Osteoblast (primary cell): ENCODE measurements at regions not wholly inside any gene's neighbourhood (a gene's known extent, or its start where the extent isn't known, plus 50 kb on each side); places are given as distances from the start of the nearest gene placed in this dataset.
"Not testable (repeated sequence)": the region's sequence is repeated elsewhere in the genome, so short reads cannot be mapped to it uniquely, and the experiment has no call there.

ENCODE experiments used
- DNase-seq: peaks from one replicate; pipeline ENCODE4 v3.0.0; 2011; ENCODE audit warnings: low spot score, mixed read lengths; ENCODE audit not compliant: insufficient read length; ENCODE audit errors: missing footprints
- H2AFZ ChIP-seq: 2 replicates; pipeline ENCODE4 v1.6.0; 2011; ENCODE audit warnings: mild to moderate bottlenecking, low read length
- H3K27ac ChIP-seq: 2 replicates; pipeline ENCODE4 v1.5.1; 2011; ENCODE audit warnings: mild to moderate bottlenecking, low read depth, low read length, moderate library complexity
- H3K27me3 ChIP-seq: 2 replicates; pipeline ENCODE4 v1.6.0; 2012; ENCODE audit warnings: mild to moderate bottlenecking, control low read depth, inconsistent platforms, low read length, moderate library complexity; ENCODE audit not compliant: insufficient read depth
- H3K36me3 ChIP-seq: 2 replicates; pipeline ENCODE4 v1.5.1; 2011; ENCODE audit warnings: mild to moderate bottlenecking, low read length, control low read depth, moderate library complexity; ENCODE audit not compliant: insufficient read depth
- H3K4me1 ChIP-seq: 2 replicates; pipeline ENCODE4 v1.5.1; 2011; ENCODE audit warnings: mild to moderate bottlenecking, low read length, control low read depth, moderate library complexity; ENCODE audit not compliant: insufficient read depth
- H3K4me2 ChIP-seq: 2 replicates; pipeline ENCODE4 v1.6.0; 2011; ENCODE audit warnings: mild to moderate bottlenecking, low read length; ENCODE audit not compliant: insufficient read depth
- H3K4me3 ChIP-seq: fragments of 200-600 bp; sonication (generic); 3 replicates; pipeline ENCODE4 v1.5.1; 2012; ENCODE audit warnings: mild to moderate bottlenecking, low read length, inconsistent platforms; ENCODE audit not compliant: insufficient read depth
- H3K79me2 ChIP-seq: 2 replicates; pipeline ENCODE4 v1.6.0; 2012; ENCODE audit warnings: mild to moderate bottlenecking, low read length, control low read depth, inconsistent platforms; ENCODE audit not compliant: insufficient read depth
- H3K9me3 ChIP-seq: 2 replicates; pipeline ENCODE4 v1.5.1; 2011; ENCODE audit warnings: low read depth, low read length, control low read depth
- H4K20me1 ChIP-seq: 2 replicates; pipeline ENCODE4 v1.6.0; 2012; ENCODE audit warnings: mild to moderate bottlenecking, low read length, control low read depth; ENCODE audit not compliant: insufficient read depth
- CTCF ChIP-seq: IDR thresholded peaks from 2 replicates; pipeline ENCODE4 v1.5.1; 2011; ENCODE audit warnings: mild to moderate bottlenecking, low read depth, low read length, moderate library complexity; ENCODE audit errors: extremely low read depth

GRCh38 chr6:105692613-105693215 lies 289.8 kb upstream of the PREP start:
- H3K9me3 ChIP-seq, result no peaks in the 10 kb centered on the region
- no peak overlapping the region for H3K4me3 ChIP-seq
- H3K4me2 ChIP-seq, result no peak overlapping the region
- no peaks in the 10 kb centered on the region for H3K27me3 ChIP-seq
- no peaks in the 10 kb centered on the region for H3K36me3 ChIP-seq
- no peaks in the 10 kb centered on the region for H3K79me2 ChIP-seq
- H2AFZ ChIP-seq, result no peak overlapping the region
- H3K27ac ChIP-seq, result no peak overlapping the region
- no peak for DNase-seq
- no peak for TF ChIP-seq CTCF
- H3K4me1 ChIP-seq, result no peaks in the 10 kb centered on the region
- no peaks in the 10 kb centered on the region for H4K20me1 ChIP-seq

- no peaks in the 10 kb centered on the region for H3K79me2 ChIP-seq
Observed at GRCh38 chr6:105691971-105692370, 289.1 kb upstream of the PREP start.

GRCh38 chr6:105691081-105691480 lies 288.2 kb upstream of the PREP start:
- no peaks in the 10 kb centered on the region for H3K9me3 ChIP-seq
- DNase-seq, result no peak
- no peaks in the 10 kb centered on the region for H3K4me1 ChIP-seq
- H3K27me3 ChIP-seq, result no peaks in the 10 kb centered on the region
- no peak for TF ChIP-seq CTCF
- no peaks in the 10 kb centered on the region for H3K79me2 ChIP-seq
- no peak overlapping the region for H2AFZ ChIP-seq
- no peaks in the 10 kb centered on the region for H4K20me1 ChIP-seq
- H3K27ac ChIP-seq, result no peak overlapping the region
- no peak overlapping the region for H3K4me3 ChIP-seq
- H3K4me2 ChIP-seq, result no peak overlapping the region
- no peaks in the 10 kb centered on the region for H3K36me3 ChIP-seq

More at GRCh38 chr6:105691971-105692370, 289.1 kb upstream of the PREP start:
- Histone ChIP-seq H3K27ac (no peak overlapping the region), H3K4me1 (no peaks in the 10 kb centered on the region), H3K9me3 (no peaks in the 10 kb centered on the region), H4K20me1 (no peaks in the 10 kb centered on the region), H3K4me2 (no peak overlapping the region), H3K36me3 (no peaks in the 10 kb centered on the region), H2AFZ (no peak overlapping the region), H3K27me3 (no peaks in the 10 kb centered on the region), H3K4me3 (no peak overlapping the region)
- no peak for DNase-seq
- TF ChIP-seq CTCF, result no peak

GRCh38 chr6:105688573-105688972 lies 285.7 kb upstream of the PREP start:
- H3K4me3 ChIP-seq, result no peak overlapping the region
- H3K9me3 ChIP-seq, result no peaks in the 10 kb centered on the region
- no peaks in the 10 kb centered on the region for H3K79me2 ChIP-seq
- no peaks in the 10 kb centered on the region for H3K36me3 ChIP-seq
- DNase-seq, result no peak
- H2AFZ ChIP-seq, result no peak overlapping the region
- no peaks in the 10 kb centered on the region for H3K27me3 ChIP-seq
- no peak for TF ChIP-seq CTCF
- H3K4me2 ChIP-seq, result no peak overlapping the region
- no peaks in the 10 kb centered on the region for H4K20me1 ChIP-seq
- H3K27ac ChIP-seq, result no peak overlapping the region
- H3K4me1 ChIP-seq, result no peaks in the 10 kb centered on the region

- not testable (repeated sequence) for H3K36me3 ChIP-seq, H4K20me1 ChIP-seq, H3K4me2 ChIP-seq, H2AFZ ChIP-seq, H3K27me3 ChIP-seq, H3K4me1 ChIP-seq, H3K4me3 ChIP-seq, H3K9me3 ChIP-seq, H3K79me2 ChIP-seq, DNase-seq, H3K27ac ChIP-seq
Observed at GRCh38 chr6:105686793-105687192, 283.9 kb upstream of the PREP start.
